ENCODE measurements at regions not wholly inside any gene's neighbourhood (a gene's known extent, or its start where the extent isn't known, plus 50 kb on each side); places are given as distances from the start of the nearest gene placed in this dataset.

DNA sequence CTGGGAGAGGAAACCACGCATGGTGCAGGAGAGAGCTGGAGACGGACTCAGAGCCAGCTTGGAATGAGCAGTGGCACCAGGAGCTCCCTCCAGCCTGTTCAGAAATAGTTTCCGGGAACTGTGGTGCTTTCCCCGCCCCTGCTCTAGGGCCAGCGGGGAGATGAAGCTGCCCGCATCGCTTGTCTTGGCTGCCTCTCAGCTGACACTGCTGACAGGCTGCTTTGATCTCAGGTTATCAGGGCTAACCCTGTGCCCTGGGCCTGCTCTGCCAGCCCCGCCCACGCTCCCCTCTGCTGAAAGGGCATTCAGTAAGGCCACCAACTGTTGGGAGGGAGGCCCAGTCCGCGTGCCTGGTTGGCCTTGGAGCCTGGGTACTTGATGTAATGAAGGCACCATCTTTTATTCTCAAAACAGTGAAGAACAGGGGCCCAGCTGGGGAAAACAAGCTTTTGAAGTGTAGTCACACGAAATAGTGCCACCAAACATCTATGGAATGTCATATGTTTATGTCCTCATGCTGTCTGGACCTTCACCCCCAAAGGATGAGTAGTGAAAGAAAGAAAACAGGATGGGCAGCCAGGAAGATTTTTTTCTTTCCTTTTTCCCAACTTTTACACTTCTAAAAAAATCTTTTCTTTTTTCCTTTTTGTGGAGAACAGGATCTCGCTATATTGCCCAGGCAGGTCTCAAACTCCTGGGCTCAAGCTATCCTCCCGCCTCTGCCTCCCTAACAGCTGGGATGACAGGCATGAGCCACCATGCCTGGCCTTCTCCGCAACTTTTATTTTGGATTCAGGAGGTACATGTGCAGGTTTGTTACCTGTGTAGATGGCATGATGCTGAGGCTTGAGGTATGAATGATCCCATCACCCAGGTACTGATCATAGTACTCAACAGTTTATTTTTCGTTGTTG, 115.9 kb upstream of the TBX3 start:
- DNase-seq (ENCODE audit: low spot score), result no peak
- TF ChIP-seq, protein P1, sequence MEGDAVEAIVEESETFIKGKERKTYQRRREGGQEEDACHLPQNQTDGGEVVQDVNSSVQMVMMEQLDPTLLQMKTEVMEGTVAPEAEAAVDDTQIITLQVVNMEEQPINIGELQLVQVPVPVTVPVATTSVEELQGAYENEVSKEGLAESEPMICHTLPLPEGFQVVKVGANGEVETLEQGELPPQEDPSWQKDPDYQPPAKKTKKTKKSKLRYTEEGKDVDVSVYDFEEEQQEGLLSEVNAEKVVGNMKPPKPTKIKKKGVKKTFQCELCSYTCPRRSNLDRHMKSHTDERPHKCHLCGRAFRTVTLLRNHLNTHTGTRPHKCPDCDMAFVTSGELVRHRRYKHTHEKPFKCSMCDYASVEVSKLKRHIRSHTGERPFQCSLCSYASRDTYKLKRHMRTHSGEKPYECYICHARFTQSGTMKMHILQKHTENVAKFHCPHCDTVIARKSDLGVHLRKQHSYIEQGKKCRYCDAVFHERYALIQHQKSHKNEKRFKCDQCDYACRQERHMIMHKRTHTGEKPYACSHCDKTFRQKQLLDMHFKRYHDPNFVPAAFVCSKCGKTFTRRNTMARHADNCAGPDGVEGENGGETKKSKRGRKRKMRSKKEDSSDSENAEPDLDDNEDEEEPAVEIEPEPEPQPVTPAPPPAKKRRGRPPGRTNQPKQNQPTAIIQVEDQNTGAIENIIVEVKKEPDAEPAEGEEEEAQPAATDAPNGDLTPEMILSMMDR (IDR thresholded peaks at IDR 0.05; ENCODE audit: extremely low read depth, missing control alignments), result no peak

- TF ChIP-seq, protein P1 (IDR thresholded peaks at IDR 0.05; ENCODE audit: extremely low read depth, missing control alignments), result no peak
- DNase-seq (ENCODE audit: low spot score), result no peak
Observed at GRCh38 chr12:114794049-114794558, 110.1 kb upstream of the TBX3 start.

GRCh38 chr12:114790276-114790675, 106.3 kb upstream of the TBX3 start:
- TF ChIP-seq, protein P1 (IDR thresholded peaks at IDR 0.05; ENCODE audit: extremely low read depth, missing control alignments), result no peak
- no peak for DNase-seq (ENCODE audit: low spot score)

- no peak for DNase-seq (ENCODE audit: low spot score)
- TF ChIP-seq, protein P1 (IDR thresholded peaks at IDR 0.05; ENCODE audit: extremely low read depth, missing control alignments), result no peak
Observed at GRCh38 chr12:114789821-114790220, 105.8 kb upstream of the TBX3 start.

GRCh38 chr12:114789276-114789675, 105.3 kb upstream of the TBX3 start:
- TF ChIP-seq, protein P1 (IDR thresholded peaks at IDR 0.05; ENCODE audit: extremely low read depth, missing control alignments), result no peak
- no peak for DNase-seq (ENCODE audit: low spot score)

DNA sequence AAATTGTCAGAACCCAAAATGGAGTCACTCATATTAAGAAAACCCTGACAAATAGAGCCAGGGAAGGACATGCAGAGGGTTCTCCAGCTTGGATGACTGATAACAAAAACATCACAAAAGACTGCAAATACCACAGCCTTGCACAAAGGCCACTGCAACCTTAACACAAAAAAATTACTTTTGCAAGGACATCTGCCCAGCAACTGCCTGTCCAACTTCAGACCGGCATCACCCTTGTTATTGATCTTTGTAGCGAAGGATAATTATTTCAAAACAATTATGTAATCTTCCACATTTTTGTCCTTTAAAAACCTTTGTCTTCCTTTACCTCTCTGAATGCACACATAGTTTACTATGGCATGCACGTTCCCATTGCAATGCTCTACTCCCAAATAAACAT, 100.6 kb upstream of the TBX3 start:
- TF ChIP-seq, protein P1 (IDR thresholded peaks at IDR 0.05; ENCODE audit: extremely low read depth, missing control alignments), result no peak
- no peak for DNase-seq (ENCODE audit: low spot score)

DNA sequence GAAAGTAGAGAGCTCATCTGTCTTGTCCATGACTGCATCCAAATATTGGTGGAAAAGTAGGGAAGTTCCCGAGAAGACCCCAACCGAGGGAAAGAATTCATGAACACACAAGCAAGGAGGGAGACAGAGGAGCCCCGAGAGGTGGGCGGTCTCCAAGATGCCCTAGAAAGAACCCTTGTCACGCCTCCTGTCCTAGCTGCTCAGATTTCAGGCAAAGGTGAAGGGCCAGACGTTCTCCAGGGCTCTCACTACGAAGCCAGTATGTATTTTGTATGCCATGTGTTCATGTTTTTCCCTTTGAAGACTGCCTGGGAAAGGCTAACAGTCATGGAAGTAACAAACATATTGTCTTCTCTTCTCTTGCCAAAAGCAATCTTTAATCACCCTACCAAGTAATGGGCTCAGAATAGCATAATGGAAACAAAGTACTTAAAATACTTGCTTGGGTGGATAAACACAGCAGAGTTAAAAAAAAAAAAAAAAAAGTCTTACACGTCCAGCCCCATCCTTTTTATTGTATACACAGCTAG, 99.2 kb upstream of the TBX3 start:
- DNase-seq (ENCODE audit: low spot score), result no peak
- TF ChIP-seq, protein P1 (IDR thresholded peaks at IDR 0.05; ENCODE audit: extremely low read depth, missing control alignments), result no peak

Data from GM20000 (cell line).